Natural killer cell (primary cell): ENCODE measurements at regions not wholly inside any gene's neighbourhood (a gene's known extent, or its start where the extent isn't known, plus 50 kb on each side); places are given as distances from the start of the nearest gene placed in this dataset.

Source experiments
- ATAC-seq, 3 donors: fragments of 150-1000 bp in 2 of 3; fragments of 200-7000 bp in 1 of 3; cut with Tn5 transposase; 1 replicate in 1 of 3; 2 replicates in 2 of 3; pipeline ENCODE4 v1.10.0; 2021; ENCODE audit warnings: mild to moderate bottlenecking in 2 of 3, moderate library complexity in 2 of 3
- DNase-seq, 2 donors: peaks; one replicate each; pipeline versions ENCODE4 v3.0.0 to v3.0.0-alpha.2; 2013 to 2021; ENCODE audit warnings: mixed read lengths in 1 of 2
- H3K27ac ChIP-seq: one replicate; pipeline ENCODE4 v1.5.1; 2013; ENCODE audit warnings: mild to moderate bottlenecking, low read length
- H3K27me3 ChIP-seq: one replicate; pipeline ENCODE4 v1.6.1; 2013; ENCODE audit warnings: low read length; ENCODE audit not compliant: control insufficient read depth, insufficient read depth
- H3K36me3 ChIP-seq: one replicate; pipeline ENCODE4 v1.6.1; 2013; ENCODE audit warnings: low read length; ENCODE audit not compliant: control insufficient read depth, insufficient read depth
- H3K4me1 ChIP-seq: one replicate; pipeline ENCODE4 v1.6.1; 2013; ENCODE audit warnings: low read length; ENCODE audit not compliant: control insufficient read depth, insufficient read depth
- H3K4me3 ChIP-seq: one replicate; pipeline ENCODE4 v1.5.1; 2013; ENCODE audit warnings: low read length
- H3K9me3 ChIP-seq: one replicate; pipeline ENCODE4 v1.6.1; 2013; ENCODE audit warnings: low read length; ENCODE audit not compliant: control insufficient read depth, insufficient read depth
- H3K27ac Mint-ChIP-seq, 2 donors: one replicate each; pipeline ENCODE4 v1.8.0; 2022; ENCODE audit warnings: mild to moderate bottlenecking in 2 of 2, mixed read lengths in 2 of 2, moderate library complexity in 1 of 2
- H3K27me3 Mint-ChIP-seq, 2 donors: one replicate each; pipeline ENCODE4 v1.8.0; 2022; ENCODE audit warnings: low read depth in 2 of 2, mixed read lengths in 2 of 2
- H3K36me3 Mint-ChIP-seq: one replicate; pipeline ENCODE4 v1.8.0; 2022; ENCODE audit warnings: mixed read lengths
- H3K4me1 Mint-ChIP-seq, 2 donors: one replicate each; pipeline ENCODE4 v1.8.0; 2022; ENCODE audit warnings: mixed read lengths in 2 of 2
- H3K4me3 Mint-ChIP-seq: one replicate; pipeline ENCODE4 v1.8.0; 2022; ENCODE audit warnings: mild to moderate bottlenecking, moderate library complexity, mixed read lengths
- H3K9me3 Mint-ChIP-seq, 2 donors: one replicate each; pipeline ENCODE4 v1.8.0; 2022; ENCODE audit warnings: mixed read lengths in 2 of 2
- CTCF ChIP-seq: fragments of 200-600 bp; IDR thresholded peaks from one replicate; pipeline ENCODE4 v1.8.0; 2022; ENCODE audit warnings: antibody characterized with exemption
- WGBS: methylation state at CpG from one replicate; pipeline ENCODE4 v1.1.7; 2013; ENCODE audit warnings: missing lambda C conversion rate; ENCODE audit not compliant: insufficient coverage; 5-methylcytosine and 5-hydroxymethylcytosine counted together
- intact Hi-C: fragments of 100-400 bp; cut with micrococcal nuclease; formaldehyde crosslinking; loops from one replicate; pipeline ENCODE4 v1.14.2; 2022

- intact Hi-C loops: no loop called here
- Histone ChIP-seq H3K27me3 (no peaks in the 10 kb centered on the region), H3K9me3 (no peaks in the 10 kb centered on the region), H3K4me1 (no peaks in the 10 kb centered on the region), H3K27ac (no peak overlapping the region), H3K4me3 (no peak overlapping the region), H3K36me3 (no peaks in the 10 kb centered on the region)
- no peak overlapping the region for H3K27ac Mint-ChIP-seq
- WGBS: 85% methylated on average over 3 of the region's 5 CpGs
- no peak overlapping the region for H3K4me3 Mint-ChIP-seq
- no peak for ATAC-seq
- no peaks in the 10 kb centered on the region for H3K9me3 Mint-ChIP-seq
- no peaks in the 10 kb centered on the region for H3K4me1 Mint-ChIP-seq
- no peak for DNase-seq
- H3K36me3 Mint-ChIP-seq: no peaks in the 10 kb centered on the region
- TF ChIP-seq CTCF: no peak
- H3K27me3 Mint-ChIP-seq: peaks cover 0 to 13% of the 10 kb centered on the region in 2 donors
These were observed 160.0 kb upstream of the ARX start for GRCh38 chrX:25175743-25176142.

DNA sequence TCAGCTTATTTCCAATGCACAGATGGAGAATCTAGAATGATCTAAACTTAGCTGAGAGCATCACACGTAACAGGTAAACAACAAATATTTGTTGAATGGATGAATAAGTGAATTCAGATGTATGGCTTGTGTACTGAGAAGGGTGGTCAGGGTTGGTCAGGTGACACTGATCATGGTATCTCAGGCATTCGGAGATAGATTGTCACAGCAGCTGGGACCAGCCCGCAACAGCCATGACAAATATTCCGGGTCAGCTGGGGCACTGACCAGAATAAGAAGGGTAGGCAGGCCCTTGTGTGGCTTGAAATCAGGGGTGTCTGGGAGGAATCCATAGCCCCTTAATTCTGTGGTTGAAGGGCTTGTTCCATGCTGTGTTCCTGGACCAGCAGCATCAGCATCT is 159.4 kb upstream of the ARX start:
- no peaks in the 10 kb centered on the region for H3K4me1 Mint-ChIP-seq
- no peak overlapping the region for H3K27ac Mint-ChIP-seq
- WGBS: 92% methylated on average over 4 of the region's 4 CpGs
- intact Hi-C loops: no loop called here
- H3K9me3 ChIP-seq: no peaks in the 10 kb centered on the region
- H3K36me3 Mint-ChIP-seq: no peaks in the 10 kb centered on the region
- no peaks in the 10 kb centered on the region for H3K36me3 ChIP-seq
- ATAC-seq (no peak), DNase-seq (no peak)
- no peaks in the 10 kb centered on the region for H3K9me3 Mint-ChIP-seq
- H3K4me3 ChIP-seq: no peak overlapping the region
- H3K4me3 Mint-ChIP-seq: no peak overlapping the region
- no peak overlapping the region for H3K27ac ChIP-seq
- no peaks in the 10 kb centered on the region for H3K4me1 ChIP-seq
- H3K27me3 ChIP-seq: no peaks in the 10 kb centered on the region
- no peak for TF ChIP-seq CTCF
- peaks cover 0 to 13% of the 10 kb centered on the region in 2 donors for H3K27me3 Mint-ChIP-seq

DNA sequence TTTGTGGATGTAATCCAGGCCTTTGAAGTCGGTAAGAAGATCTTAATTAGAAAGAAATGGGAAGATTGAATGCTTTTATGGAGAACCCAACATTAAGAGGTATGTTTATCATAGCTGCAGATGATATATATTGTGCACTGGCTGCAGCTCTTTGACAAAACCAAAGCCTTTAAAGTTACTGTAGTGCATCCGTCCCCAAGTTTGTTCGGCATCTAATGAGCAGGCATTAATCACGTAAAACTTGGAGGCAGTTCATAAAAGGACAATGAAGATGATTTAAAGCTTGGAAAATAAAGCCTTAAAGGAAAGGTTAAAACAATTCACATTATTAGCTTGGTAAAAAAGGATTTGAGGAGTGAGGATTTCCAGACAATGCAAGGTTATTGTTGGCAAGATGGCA is 150.8 kb upstream of the ARX start:
- H3K27ac ChIP-seq: no peak overlapping the region
- intact Hi-C loops: no loop called here
- Mint-ChIP-seq H3K27me3 (peaks cover 4 to 32% of the 10 kb centered on the region in 2 donors), H3K9me3 (no peaks in the 10 kb centered on the region), H3K36me3 (no peaks in the 10 kb centered on the region), H3K4me3 (no peak overlapping the region), H3K27ac (no peak overlapping the region), H3K4me1 (no peaks in the 10 kb centered on the region)
- DNase-seq (no peak), ATAC-seq (no peak)
- no peaks in the 10 kb centered on the region for H3K9me3 ChIP-seq
- no peaks in the 10 kb centered on the region for H3K36me3 ChIP-seq
- TF ChIP-seq CTCF: no peak
- H3K4me1 ChIP-seq: no peaks in the 10 kb centered on the region
- WGBS: 95% methylated on average over 4 of the region's 4 CpGs
- H3K27me3 ChIP-seq: no peaks in the 10 kb centered on the region
- H3K4me3 ChIP-seq: no peak overlapping the region

- no peaks in the 10 kb centered on the region for H3K36me3 Mint-ChIP-seq
- no peaks in the 10 kb centered on the region for H3K9me3 Mint-ChIP-seq
- TF ChIP-seq CTCF: no peak
- Histone ChIP-seq H3K4me3 (no peak overlapping the region), H3K9me3 (no peaks in the 10 kb centered on the region), H3K36me3 (no peaks in the 10 kb centered on the region), H3K27ac (no peak overlapping the region), H3K27me3 (no peaks in the 10 kb centered on the region), H3K4me1 (no peaks in the 10 kb centered on the region)
- ATAC-seq (no peak), DNase-seq (no peak)
- H3K4me3 Mint-ChIP-seq: no peak overlapping the region
- intact Hi-C loops: no loop called here
- peaks cover 4 to 36% of the 10 kb centered on the region in 2 donors for H3K27me3 Mint-ChIP-seq
- WGBS: no CpG with 5 or more reads among the region's 4 CpGs
- H3K27ac Mint-ChIP-seq: no peak overlapping the region
- H3K4me1 Mint-ChIP-seq: no peaks in the 10 kb centered on the region
These were observed 150.4 kb upstream of the ARX start for GRCh38 chrX:25166145-25166544.
